Activated CD4-positive, alpha-beta T cell treated with anti-CD3 and anti-CD28 coated beads for 36 hours (primary cell): ENCODE measurements at regions not wholly inside any gene's neighbourhood (a gene's known extent, or its start where the extent isn't known, plus 50 kb on each side); places are given as distances from the start of the nearest gene placed in this dataset.

ENCODE experiments used
- ATAC-seq: fragments of 200-7000 bp; cut with Tn5 transposase; one replicate; pipeline ENCODE4 v1.10.0; 2021; ENCODE audit warnings: mild to moderate bottlenecking, moderate library complexity
- CTCF ChIA-PET: fragments of 350-600 bp; sonication (Branson Sonifier 250); formaldehyde crosslinking; loops from one replicate; lab custom pipeline; 2021; ENCODE audit warnings: antibody characterized with exemption; lab: Charles Lee
- POLR2A ChIA-PET: fragments of 350-600 bp; sonication (Branson Sonifier 250); formaldehyde crosslinking; loops from one replicate; lab custom pipeline; 2021; ENCODE audit warnings: antibody characterized with exemption, inconsistent platforms; lab: Charles Lee
- DNase-seq: peaks from one replicate; pipeline ENCODE4 v3.0.0-alpha.2; 2020
- H3K27ac Mint-ChIP-seq: one replicate; pipeline ENCODE4 v1.8.0; 2021; ENCODE audit warnings: mixed read lengths
- H3K27me3 Mint-ChIP-seq: one replicate; pipeline ENCODE4 v1.8.0; 2021; ENCODE audit warnings: mixed read lengths
- H3K36me3 Mint-ChIP-seq: one replicate; pipeline ENCODE4 v1.8.0; 2021; ENCODE audit warnings: low read depth, mixed read lengths
- H3K4me1 Mint-ChIP-seq: one replicate; pipeline ENCODE4 v1.8.0; 2021; ENCODE audit warnings: mixed read lengths
- H3K4me3 Mint-ChIP-seq: one replicate; pipeline ENCODE4 v1.8.0; 2021; ENCODE audit warnings: mild to moderate bottlenecking, moderate library complexity, mixed read lengths
- H3K9me3 Mint-ChIP-seq: one replicate; pipeline ENCODE4 v1.8.0; 2021; ENCODE audit warnings: low read depth, mixed read lengths
- intact Hi-C, 2 experiments: fragments of 100-400 bp; cut with DNase I in 1 of 2; cut with micrococcal nuclease in 1 of 2; formaldehyde crosslinking; loops; one replicate each; pipeline versions ENCODE4 v1.14.2 to v1.15.1; 2022 to 2024; cut with DNase I, micrococcal nuclease

GRCh38 chr3:139772539-139773500, 95.0 kb upstream of the NMNAT3 start:
- peaks cover 6% of the 10 kb centered on the region for H3K27me3 Mint-ChIP-seq
- H3K36me3 Mint-ChIP-seq = no peaks in the 10 kb centered on the region
- no peak overlapping the region for H3K4me3 Mint-ChIP-seq
- intact Hi-C loops = no loop called here
- CTCF ChIA-PET = no interaction called here
- no peaks in the 10 kb centered on the region for H3K4me1 Mint-ChIP-seq
- no peak overlapping the region for H3K27ac Mint-ChIP-seq
- no peaks in the 10 kb centered on the region for H3K9me3 Mint-ChIP-seq
- DNase-seq = no peak
- ATAC-seq = no peak
- POLR2A ChIA-PET = interaction anchor here (0.6 kb wide), 1 partner anchor 10 kb away, joined by 3 read pairs; no protein-coding TSS in a partner anchor

- Mint-ChIP-seq H3K4me1 (no peaks in the 10 kb centered on the region), H3K36me3 (no peaks in the 10 kb centered on the region), H3K4me3 (no peak overlapping the region), H3K9me3 (no peaks in the 10 kb centered on the region), H3K27me3 (peaks cover 6% of the 10 kb centered on the region), H3K27ac (no peak overlapping the region)
- DNase-seq = no peak
- POLR2A ChIA-PET = no interaction called here
- intact Hi-C loops = no loop called here
- no peak for ATAC-seq
- CTCF ChIA-PET = no interaction called here
Observed at GRCh38 chr3:139771331-139771730, 93.6 kb upstream of the NMNAT3 start.

GRCh38 chr3:139770577-139770976, 92.8 kb upstream of the NMNAT3 start:
- Mint-ChIP-seq H3K27me3 (peaks cover 6% of the 10 kb centered on the region), H3K4me1 (no peaks in the 10 kb centered on the region), H3K4me3 (no peak overlapping the region), H3K36me3 (no peaks in the 10 kb centered on the region), H3K27ac (no peak overlapping the region), H3K9me3 (no peaks in the 10 kb centered on the region)
- intact Hi-C loops = no loop called here
- ChIA-PET POLR2A (no interaction called here), CTCF (no interaction called here)
- ATAC-seq (no peak), DNase-seq (no peak)

- POLR2A ChIA-PET = no interaction called here
Observed at GRCh38 chr3:139769796-139770195, 92.0 kb upstream of the NMNAT3 start.

GRCh38 chr3:139764936-139765335, 87.2 kb upstream of the NMNAT3 start:
- ATAC-seq (no peak), DNase-seq (no peak)
- Mint-ChIP-seq H3K36me3 (no peaks in the 10 kb centered on the region), H3K9me3 (no peaks in the 10 kb centered on the region), H3K27me3 (no peaks in the 10 kb centered on the region), H3K27ac (no peak overlapping the region), H3K4me3 (no peak overlapping the region), H3K4me1 (peaks cover 5% of the 10 kb centered on the region)
- ChIA-PET CTCF (no interaction called here), POLR2A (no interaction called here)
- intact Hi-C loops = no loop called here

More at GRCh38 chr3:139769796-139770195, 92.0 kb upstream of the NMNAT3 start:
- no peaks in the 10 kb centered on the region for H3K4me1 Mint-ChIP-seq
- no peak overlapping the region for H3K27ac Mint-ChIP-seq
- intact Hi-C loops = no loop called here
- peaks cover 6% of the 10 kb centered on the region for H3K27me3 Mint-ChIP-seq
- no peak overlapping the region for H3K4me3 Mint-ChIP-seq
- no peaks in the 10 kb centered on the region for H3K9me3 Mint-ChIP-seq
- DNase-seq (no peak), ATAC-seq (no peak)
- H3K36me3 Mint-ChIP-seq = no peaks in the 10 kb centered on the region
- CTCF ChIA-PET = no interaction called here

GRCh38 chr3:139764069-139764905, 86.5 kb upstream of the NMNAT3 start:
- Mint-ChIP-seq H3K27ac (no peak overlapping the region), H3K36me3 (no peaks in the 10 kb centered on the region), H3K4me1 (peaks cover 5% of the 10 kb centered on the region), H3K9me3 (no peaks in the 10 kb centered on the region), H3K27me3 (no peaks in the 10 kb centered on the region), H3K4me3 (no peak overlapping the region)
- CTCF ChIA-PET = no interaction called here
- peak; percentile 9 for DNase-seq
- ATAC-seq = peak; percentile 47
- intact Hi-C loops = no loop called here
- POLR2A ChIA-PET = interaction anchor here (0.6 kb wide), 1 partner anchor 1157 kb away, joined by 3 read pairs; no protein-coding TSS in a partner anchor

GRCh38 chr3:139762302-139762701, 84.5 kb upstream of the NMNAT3 start:
- CTCF ChIA-PET = no interaction called here
- no peak for DNase-seq
- H3K27ac Mint-ChIP-seq = no peak overlapping the region
- no peak overlapping the region for H3K4me3 Mint-ChIP-seq
- peaks cover 5% of the 10 kb centered on the region for H3K4me1 Mint-ChIP-seq
- intact Hi-C loops = no loop called here
- no peak for ATAC-seq
- POLR2A ChIA-PET = interaction anchor here (0.6 kb wide), 1 partner anchor 10 kb away, joined by 3 read pairs; no protein-coding TSS in a partner anchor
- no peaks in the 10 kb centered on the region for H3K9me3 Mint-ChIP-seq
- H3K27me3 Mint-ChIP-seq = no peaks in the 10 kb centered on the region
- H3K36me3 Mint-ChIP-seq = no peaks in the 10 kb centered on the region

- H3K9me3 Mint-ChIP-seq = no peaks in the 10 kb centered on the region
- H3K36me3 Mint-ChIP-seq = no peaks in the 10 kb centered on the region
- no peak overlapping the region for H3K27ac Mint-ChIP-seq
- no peak overlapping the region for H3K4me3 Mint-ChIP-seq
- DNase-seq (no peak), ATAC-seq (no peak)
- ChIA-PET CTCF (no interaction called here), POLR2A (no interaction called here)
- peaks cover 5% of the 10 kb centered on the region for H3K4me1 Mint-ChIP-seq
- H3K27me3 Mint-ChIP-seq = no peaks in the 10 kb centered on the region
- intact Hi-C loops = no loop called here
Observed at GRCh38 chr3:139759470-139759869, 81.7 kb upstream of the NMNAT3 start.

- H3K36me3 Mint-ChIP-seq = no peaks in the 10 kb centered on the region
- no peaks in the 10 kb centered on the region for H3K9me3 Mint-ChIP-seq
- DNase-seq (no peak), ATAC-seq (no peak)
- H3K27me3 Mint-ChIP-seq = no peaks in the 10 kb centered on the region
- no peak overlapping the region for H3K27ac Mint-ChIP-seq
- ChIA-PET CTCF (no interaction called here), POLR2A (interaction anchor here (0.6 kb wide), 1 partner anchor 399 kb away, joined by 3 read pairs; no protein-coding TSS in a partner anchor)
- H3K4me3 Mint-ChIP-seq = no peak overlapping the region
- peaks cover 3% of the 10 kb centered on the region for H3K4me1 Mint-ChIP-seq
- intact Hi-C loops = no loop called here
Observed at GRCh38 chr3:139758654-139759291, 81.0 kb upstream of the NMNAT3 start.

- H3K36me3 Mint-ChIP-seq = no peaks in the 10 kb centered on the region
- ChIA-PET CTCF (no interaction called here), POLR2A (no interaction called here)
- intact Hi-C loops = no loop called here
- no peaks in the 10 kb centered on the region for H3K27me3 Mint-ChIP-seq
- H3K4me3 Mint-ChIP-seq = no peak overlapping the region
- ATAC-seq (no peak), DNase-seq (no peak)
- no peaks in the 10 kb centered on the region for H3K4me1 Mint-ChIP-seq
- no peak overlapping the region for H3K27ac Mint-ChIP-seq
- H3K9me3 Mint-ChIP-seq = no peaks in the 10 kb centered on the region
Observed at GRCh38 chr3:139757448-139758030, 79.8 kb upstream of the NMNAT3 start.
